Eye (tissue), 1 donor: ENCODE measurements at regions not wholly inside any gene's neighbourhood (a gene's known extent, or its start where the extent isn't known, plus 50 kb on each side); places are given as distances from the start of the nearest gene placed in this dataset.
"Not testable (repeated sequence)": the region's sequence is repeated elsewhere in the genome, so short reads cannot be mapped to it uniquely, and the experiment has no call there.

Experiments
- DNase-seq: peaks from one replicate; pipeline ENCODE4 v3.0.0-alpha.2; 2015

GRCh38 chr12:42756841-42757623 lies 167.5 kb upstream of the PRICKLE1 start:
- peak; percentile 76 for DNase-seq

GRCh38 chr12:42750356-42750755 lies 160.8 kb upstream of the PRICKLE1 start:
- no peak for DNase-seq

GRCh38 chr12:42749239-42749638 lies 159.7 kb upstream of the PRICKLE1 start:
- DNase-seq, result no peak

- DNase-seq, result peak; percentile 57
Observed at GRCh38 chr12:42744539-42745182, 155.1 kb upstream of the PRICKLE1 start.

GRCh38 chr12:42742716-42743115 lies 153.2 kb upstream of the PRICKLE1 start:
- DNase-seq, result no peak

- no peak for DNase-seq
Observed at GRCh38 chr12:42741771-42742510, 152.4 kb upstream of the PRICKLE1 start.

GRCh38 chr12:42741091-42741490 lies 151.5 kb upstream of the PRICKLE1 start:
- DNase-seq, result no peak

- DNase-seq, result no peak
Observed at GRCh38 chr12:42737398-42737797, 147.9 kb upstream of the PRICKLE1 start.

GRCh38 chr12:42735861-42736361 lies 146.4 kb upstream of the PRICKLE1 start:
- no peak for DNase-seq

- no peak for DNase-seq
Observed at GRCh38 chr12:42733911-42734310, 144.4 kb upstream of the PRICKLE1 start.

GRCh38 chr12:42732908-42733411 lies 143.4 kb upstream of the PRICKLE1 start:
- DNase-seq, result no peak

- DNase-seq, result no peak
Observed at GRCh38 chr12:42730291-42730690, 140.7 kb upstream of the PRICKLE1 start.

- no peak for DNase-seq
Observed at GRCh38 chr12:42729535-42729900, 140.0 kb upstream of the PRICKLE1 start.

- no peak for DNase-seq
Observed at GRCh38 chr12:42728770-42729534, 139.4 kb upstream of the PRICKLE1 start.

GRCh38 chr12:42728287-42728686 lies 138.7 kb upstream of the PRICKLE1 start:
- DNase-seq, result no peak

- DNase-seq, result no peak
Observed at GRCh38 chr12:42725809-42726208, 136.3 kb upstream of the PRICKLE1 start.

GRCh38 chr12:42716491-42716891 lies 126.9 kb upstream of the PRICKLE1 start:
- DNase-seq, result peak; percentile 25

- DNase-seq, result not testable (repeated sequence)
Observed at GRCh38 chr12:42713566-42713965, 124.0 kb upstream of the PRICKLE1 start.

- not testable (repeated sequence) for DNase-seq
Observed at GRCh38 chr12:42708374-42708773, 118.8 kb upstream of the PRICKLE1 start.

- DNase-seq, result no peak
Observed at GRCh38 chr12:42707312-42708226, 118.0 kb upstream of the PRICKLE1 start.

GRCh38 chr12:42706321-42706720 lies 116.8 kb upstream of the PRICKLE1 start:
- DNase-seq, result no peak
